ENCODE measurements at regions not wholly inside any gene's neighbourhood (a gene's known extent, or its start where the extent isn't known, plus 50 kb on each side); places are given as distances from the start of the nearest gene placed in this dataset.

DNA sequence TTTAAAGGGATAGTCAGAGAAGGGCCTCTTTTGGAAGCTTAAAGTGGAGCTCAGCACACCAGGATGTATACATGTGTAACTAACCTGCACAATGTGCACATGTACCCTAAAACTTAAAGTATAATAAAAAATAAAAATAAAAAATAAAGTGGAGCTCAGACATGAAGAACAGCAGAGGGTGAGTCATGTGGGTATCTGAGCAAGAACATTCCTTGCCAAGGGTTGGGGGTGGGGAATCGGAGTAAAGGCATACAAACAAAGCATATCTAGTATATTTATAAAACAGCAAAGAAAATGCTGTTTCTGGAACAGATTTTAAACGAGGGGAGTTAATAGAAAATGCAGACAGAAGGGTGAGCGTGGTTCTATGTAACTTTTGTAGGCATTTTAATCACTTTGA is 562.6 kb upstream of the ANO3 start:
- TF ChIP-seq, protein P1, sequence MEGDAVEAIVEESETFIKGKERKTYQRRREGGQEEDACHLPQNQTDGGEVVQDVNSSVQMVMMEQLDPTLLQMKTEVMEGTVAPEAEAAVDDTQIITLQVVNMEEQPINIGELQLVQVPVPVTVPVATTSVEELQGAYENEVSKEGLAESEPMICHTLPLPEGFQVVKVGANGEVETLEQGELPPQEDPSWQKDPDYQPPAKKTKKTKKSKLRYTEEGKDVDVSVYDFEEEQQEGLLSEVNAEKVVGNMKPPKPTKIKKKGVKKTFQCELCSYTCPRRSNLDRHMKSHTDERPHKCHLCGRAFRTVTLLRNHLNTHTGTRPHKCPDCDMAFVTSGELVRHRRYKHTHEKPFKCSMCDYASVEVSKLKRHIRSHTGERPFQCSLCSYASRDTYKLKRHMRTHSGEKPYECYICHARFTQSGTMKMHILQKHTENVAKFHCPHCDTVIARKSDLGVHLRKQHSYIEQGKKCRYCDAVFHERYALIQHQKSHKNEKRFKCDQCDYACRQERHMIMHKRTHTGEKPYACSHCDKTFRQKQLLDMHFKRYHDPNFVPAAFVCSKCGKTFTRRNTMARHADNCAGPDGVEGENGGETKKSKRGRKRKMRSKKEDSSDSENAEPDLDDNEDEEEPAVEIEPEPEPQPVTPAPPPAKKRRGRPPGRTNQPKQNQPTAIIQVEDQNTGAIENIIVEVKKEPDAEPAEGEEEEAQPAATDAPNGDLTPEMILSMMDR (IDR thresholded peaks at IDR 0.05): no peak
- TF ChIP-seq POLR2AphosphoS5 (IDR thresholded peaks at IDR 0.05): no peak
